Endothelial cell of umbilical vein (primary cell): ENCODE measurements at regions not wholly inside any gene's neighbourhood (a gene's known extent, or its start where the extent isn't known, plus 50 kb on each side); places are given as distances from the start of the nearest gene placed in this dataset.

Experiments used
- CTCF ChIP-seq, 2 donors: IDR thresholded peaks; 1 replicate in 1 of 2; 2 replicates in 1 of 2; pipeline ENCODE4 v1.5.1; 2011; ENCODE audit warnings: low read length in 2 of 2, mild to moderate bottlenecking in 2 of 2, moderate library complexity in 2 of 2, control low read depth in 1 of 2, inconsistent platforms in 1 of 2, low read depth in 1 of 2; ENCODE audit not compliant: insufficient read depth in 1 of 2; ENCODE audit errors: extremely low read depth in 1 of 2
- EZH2 ChIP-seq: IDR thresholded peaks from 2 replicates; pipeline ENCODE4 v1.6.1; 2012; ENCODE audit warnings: borderline replicate concordance, low read depth, mild to moderate bottlenecking, moderate library complexity, low read length, inconsistent platforms; ENCODE audit not compliant: severe bottlenecking
- FOS ChIP-seq: IDR thresholded peaks from 2 replicates; pipeline ENCODE4 v1.6.1; 2011; ENCODE audit warnings: mild to moderate bottlenecking, low read length, moderate library complexity, borderline replicate concordance; ENCODE audit not compliant: insufficient read depth
- GATA2 ChIP-seq: IDR thresholded peaks from 2 replicates; pipeline ENCODE4 v1.7.0; 2011; ENCODE audit warnings: low read depth, mild to moderate bottlenecking, moderate library complexity, mixed read lengths, low read length; ENCODE audit not compliant: insufficient read length, insufficient read depth
- JUN ChIP-seq: IDR thresholded peaks from 2 replicates; pipeline ENCODE4 v1.6.1; 2011; ENCODE audit warnings: borderline replicate concordance, low read depth; ENCODE audit not compliant: insufficient read length, insufficient read depth
- MAX ChIP-seq: IDR thresholded peaks from 2 replicates; pipeline ENCODE4 v1.6.1; 2011; ENCODE audit not compliant: insufficient read depth, insufficient read length
- POLR2A ChIP-seq: IDR thresholded peaks from 2 replicates; pipeline ENCODE4 v1.6.1; 2012; ENCODE audit warnings: low read depth, mild to moderate bottlenecking, control low read depth, low read length
- POLR2AphosphoS5 ChIP-seq: IDR thresholded peaks from 2 replicates; pipeline ENCODE4 v1.6.1; 2012; ENCODE audit warnings: low read depth, mild to moderate bottlenecking, control low read depth, low read length, moderate library complexity; ENCODE audit not compliant: insufficient read depth

- no peak for TF ChIP-seq EZH2
- TF ChIP-seq CTCF (IDR thresholded peaks at IDR 0.05; ENCODE audit: extremely low read depth in 1 of 2, insufficient read depth in 1 of 2, low read depth in 1 of 2, low read length in 2 of 2), result no peak
- no peak for TF ChIP-seq GATA2
- TF ChIP-seq POLR2A, result no peak
- no peak for TF ChIP-seq JUN
- no peak for TF ChIP-seq POLR2AphosphoS5
- no peak for TF ChIP-seq MAX
- TF ChIP-seq FOS, result no peak
Measured at GRCh38 chr2:107012714-107013306, 126.8 kb upstream of the ST6GAL2 start.
